ENCODE measurements at regions not wholly inside any gene's neighbourhood (a gene's known extent, or its start where the extent isn't known, plus 50 kb on each side); places are given as distances from the start of the nearest gene placed in this dataset.

- no peaks in the 10 kb centered on the region for H3K27me3 ChIP-seq (ENCODE audit: insufficient read depth in 3 of 3, low read length in 2 of 3)
- ATAC-seq (no peak), DNase-seq (no peak)
- no peaks in the 10 kb centered on the region for H3K4me1 ChIP-seq
- no peak for TF ChIP-seq CTCF (IDR thresholded peaks at IDR 0.05)
- H3K9me3 ChIP-seq: no peaks in the 10 kb centered on the region
- H3K36me3 ChIP-seq (ENCODE audit: insufficient read depth in 1 of 2, low read depth in 1 of 2): no peaks in the 10 kb centered on the region
- intact Hi-C loops (cut with DNase I): no loop called here
- no peak overlapping the region for H3K4me3 ChIP-seq
- H3K27ac ChIP-seq: no peak overlapping the region
- WGBS, 3 donors: 88 to 94% (median 93%) methylated on average over 1 of the region's 1 CpG
Observed at GRCh38 chr6:25171301-25171700, 107.9 kb upstream of the CARMIL1 start.

- ATAC-seq: no peak
- WGBS, 3 donors: 40 to 43% (median 42%) methylated on average over 3 of the region's 3 CpGs
Observed at GRCh38 chr6:25172819-25173218, 106.4 kb upstream of the CARMIL1 start.

GRCh38 chr6:25173246-25173645 is 105.9 kb upstream of the CARMIL1 start:
- Histone ChIP-seq H3K36me3 (ENCODE audit: insufficient read depth in 1 of 2, low read depth in 1 of 2) (no peaks in the 10 kb centered on the region), H3K27me3 (ENCODE audit: insufficient read depth in 3 of 3, low read length in 2 of 3) (no peaks in the 10 kb centered on the region), H3K9me3 (no peaks in the 10 kb centered on the region), H3K4me1 (no peaks in the 10 kb centered on the region), H3K27ac (no peak overlapping the region), H3K4me3 (no peak overlapping the region)
- DNase-seq (no peak), ATAC-seq (no peak)
- TF ChIP-seq CTCF (IDR thresholded peaks at IDR 0.05): no peak
- 42 to 82% (median 72%) methylated on average over 1 of the region's 1 CpG for WGBS, 3 donors
- intact Hi-C loops (cut with DNase I): no loop called here

More at GRCh38 chr6:25172819-25173218, 106.4 kb upstream of the CARMIL1 start:
- Histone ChIP-seq H3K4me3 (no peak overlapping the region), H3K27me3 (ENCODE audit: insufficient read depth in 3 of 3, low read length in 2 of 3) (no peaks in the 10 kb centered on the region), H3K4me1 (no peaks in the 10 kb centered on the region), H3K27ac (no peak overlapping the region), H3K9me3 (no peaks in the 10 kb centered on the region), H3K36me3 (ENCODE audit: insufficient read depth in 1 of 2, low read depth in 1 of 2) (no peaks in the 10 kb centered on the region)
- no peak for TF ChIP-seq CTCF (IDR thresholded peaks at IDR 0.05)
- no peak for DNase-seq
- intact Hi-C loops (cut with DNase I): no loop called here

- no peaks in the 10 kb centered on the region for H3K36me3 ChIP-seq (ENCODE audit: insufficient read depth in 1 of 2, low read depth in 1 of 2)
- DNase-seq (no peak), ATAC-seq (no peak)
- WGBS, 3 donors: 70 to 77% (median 77%) methylated on average over 4 of the region's 4 CpGs
- no peaks in the 10 kb centered on the region for H3K4me1 ChIP-seq
- TF ChIP-seq CTCF (IDR thresholded peaks at IDR 0.05): no peak
- no peak overlapping the region for H3K4me3 ChIP-seq
- no peaks in the 10 kb centered on the region for H3K27me3 ChIP-seq (ENCODE audit: insufficient read depth in 3 of 3, low read length in 2 of 3)
- intact Hi-C loops (cut with DNase I): no loop called here
- H3K27ac ChIP-seq: no peak overlapping the region
- no peaks in the 10 kb centered on the region for H3K9me3 ChIP-seq
Observed at GRCh38 chr6:25173951-25174474, 105.2 kb upstream of the CARMIL1 start.

GRCh38 chr6:25174678-25175077 is 104.5 kb upstream of the CARMIL1 start:
- no peak for ATAC-seq
- intact Hi-C loops (cut with DNase I): no loop called here
- DNase-seq: no peak
- no peak overlapping the region for H3K4me3 ChIP-seq
- TF ChIP-seq CTCF (IDR thresholded peaks at IDR 0.05): no peak
- WGBS, 3 donors: 92 to 94% (median 93%) methylated on average over 6 of the region's 6 CpGs
- H3K4me1 ChIP-seq: no peaks in the 10 kb centered on the region
- H3K9me3 ChIP-seq: no peaks in the 10 kb centered on the region
- no peaks in the 10 kb centered on the region for H3K27me3 ChIP-seq (ENCODE audit: insufficient read depth in 3 of 3, low read length in 2 of 3)
- H3K36me3 ChIP-seq (ENCODE audit: insufficient read depth in 1 of 2, low read depth in 1 of 2): no peaks in the 10 kb centered on the region
- H3K27ac ChIP-seq: no peak overlapping the region
